Lower leg skin (tissue), 4 donors: ENCODE measurements at regions not wholly inside any gene's neighbourhood (a gene's known extent, or its start where the extent isn't known, plus 50 kb on each side); places are given as distances from the start of the nearest gene placed in this dataset.

Source experiments
- DNase-seq, 2 donors: peaks; one replicate each; pipeline ENCODE4 v3.0.0-alpha.2; 2019; ENCODE audit warnings: low spot score in 2 of 2
- H3K4me3 ChIP-seq: fragments of 200-600 bp; sonication (generic); 2 replicates; pipeline ENCODE4 v1.5.1; 2017; ENCODE audit warnings: mild to moderate bottlenecking, low read depth; ENCODE audit not compliant: poor library complexity, severe bottlenecking
- POLR2A ChIP-seq, 2 donors: fragments of 450-650 bp; IDR thresholded peaks; one replicate each; pipeline ENCODE4 v1.6.1; 2016 to 2017; ENCODE audit warnings: antibody characterized with exemption in 2 of 2, mild to moderate bottlenecking in 1 of 2, moderate library complexity in 1 of 2
- WGBS, 2 donors: methylation state at CpG; one replicate each; pipeline ENCODE4 v1.1.5; 2018; 5-methylcytosine and 5-hydroxymethylcytosine counted together
- intact Hi-C: fragments of 100-400 bp; cut with DNase I; formaldehyde crosslinking; loops from one replicate; pipeline ENCODE4 v1.15.0; 2023; ENCODE audit warnings: low total_unique reads
- TF ChIP-seq, protein P1 (sequence below), 3 donors: fragments of 450-650 bp; IDR thresholded peaks; one replicate each; pipeline ENCODE4 v1.5.1; 2016; ENCODE audit warnings: antibody characterized with exemption in 3 of 3, mild to moderate bottlenecking in 3 of 3, moderate library complexity in 2 of 3

DNA sequence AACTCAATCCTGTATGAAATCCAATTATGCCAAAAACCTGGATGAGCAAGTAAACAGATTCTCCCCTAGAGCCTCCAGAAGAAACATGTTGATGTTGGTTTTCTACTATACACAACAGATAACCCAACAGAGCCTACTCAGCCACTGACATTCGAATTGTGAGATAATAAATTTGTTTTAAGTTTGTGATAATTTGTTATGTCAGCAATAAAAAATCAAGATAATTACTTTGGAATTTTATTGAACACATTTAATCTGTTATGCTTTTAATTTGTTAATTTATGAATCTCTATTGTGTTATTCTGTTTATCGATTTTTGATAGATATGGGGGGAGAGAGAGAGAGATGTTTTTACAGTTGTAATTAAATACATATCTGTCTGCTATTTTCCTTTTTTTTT is 1016.1 kb upstream of the PCDH7 start:
- TF ChIP-seq, protein P1, sequence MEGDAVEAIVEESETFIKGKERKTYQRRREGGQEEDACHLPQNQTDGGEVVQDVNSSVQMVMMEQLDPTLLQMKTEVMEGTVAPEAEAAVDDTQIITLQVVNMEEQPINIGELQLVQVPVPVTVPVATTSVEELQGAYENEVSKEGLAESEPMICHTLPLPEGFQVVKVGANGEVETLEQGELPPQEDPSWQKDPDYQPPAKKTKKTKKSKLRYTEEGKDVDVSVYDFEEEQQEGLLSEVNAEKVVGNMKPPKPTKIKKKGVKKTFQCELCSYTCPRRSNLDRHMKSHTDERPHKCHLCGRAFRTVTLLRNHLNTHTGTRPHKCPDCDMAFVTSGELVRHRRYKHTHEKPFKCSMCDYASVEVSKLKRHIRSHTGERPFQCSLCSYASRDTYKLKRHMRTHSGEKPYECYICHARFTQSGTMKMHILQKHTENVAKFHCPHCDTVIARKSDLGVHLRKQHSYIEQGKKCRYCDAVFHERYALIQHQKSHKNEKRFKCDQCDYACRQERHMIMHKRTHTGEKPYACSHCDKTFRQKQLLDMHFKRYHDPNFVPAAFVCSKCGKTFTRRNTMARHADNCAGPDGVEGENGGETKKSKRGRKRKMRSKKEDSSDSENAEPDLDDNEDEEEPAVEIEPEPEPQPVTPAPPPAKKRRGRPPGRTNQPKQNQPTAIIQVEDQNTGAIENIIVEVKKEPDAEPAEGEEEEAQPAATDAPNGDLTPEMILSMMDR (IDR thresholded peaks at IDR 0.05): no peak
- TF ChIP-seq POLR2A (IDR thresholded peaks at IDR 0.05): no peak
- WGBS, 2 donors: 78 to 84% methylated on average over 2 of the region's 2 CpGs
- intact Hi-C loops: no loop called here
- H3K4me3 ChIP-seq: no peak overlapping the region
- no peak for DNase-seq

DNA sequence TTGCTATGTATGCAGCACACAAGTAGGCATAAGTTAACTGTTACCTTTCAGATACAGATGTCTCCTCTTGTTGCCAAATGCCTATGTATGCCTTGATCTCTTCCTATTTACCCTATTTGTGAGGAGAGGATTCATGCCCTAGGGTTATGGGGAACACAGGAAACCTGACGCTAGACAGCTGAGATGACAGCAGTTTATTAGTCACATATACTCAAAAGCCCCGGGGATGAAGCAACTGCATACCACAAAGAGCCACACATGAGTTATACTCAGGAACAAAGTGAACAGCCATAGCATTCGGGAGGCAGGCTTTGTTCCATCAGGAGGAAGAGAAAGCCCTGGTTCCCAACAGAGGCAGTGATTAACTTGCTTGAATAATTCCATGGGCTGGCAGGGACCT is 1011.7 kb upstream of the PCDH7 start:
- intact Hi-C loops: no loop called here
- 46 to 49% methylated on average over 3 of the region's 3 CpGs for WGBS, 2 donors
- TF ChIP-seq, protein P1 (IDR thresholded peaks at IDR 0.05): no peak
- TF ChIP-seq POLR2A (IDR thresholded peaks at IDR 0.05): no peak
- DNase-seq: no peak
- no peak overlapping the region for H3K4me3 ChIP-seq

DNA sequence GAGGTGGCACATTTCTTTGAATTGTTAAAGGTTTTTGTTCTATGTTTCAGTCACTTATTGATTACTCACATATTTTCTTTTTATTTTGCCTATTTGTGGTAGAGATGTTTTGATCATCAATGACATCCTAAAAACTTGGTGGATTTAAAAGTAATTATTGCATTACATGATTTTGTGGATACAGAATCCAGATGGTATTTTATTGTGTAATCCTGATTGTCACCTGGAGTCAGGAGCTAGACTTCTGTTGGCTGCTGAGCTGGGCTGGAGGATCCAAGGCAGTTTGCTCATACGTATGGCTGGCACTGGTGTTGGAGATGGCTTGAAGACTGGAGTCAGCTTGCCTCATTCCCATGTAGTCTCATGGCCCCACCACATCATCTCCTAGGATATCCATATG is 1009.6 kb upstream of the PCDH7 start:
- 72 to 94% methylated on average over 1 of the region's 1 CpG for WGBS, 2 donors
- H3K4me3 ChIP-seq: no peak overlapping the region
- no peak for DNase-seq
- intact Hi-C loops: no loop called here
- TF ChIP-seq, protein P1 (IDR thresholded peaks at IDR 0.05): no peak
- TF ChIP-seq POLR2A (IDR thresholded peaks at IDR 0.05): no peak

- no peak overlapping the region for H3K4me3 ChIP-seq
- WGBS, 2 donors: 58 to 67% methylated on average over 2 of the region's 2 CpGs
- DNase-seq: no peak
- TF ChIP-seq, protein P1 (IDR thresholded peaks at IDR 0.05): no peak
- intact Hi-C loops: no loop called here
Measured at GRCh38 chr4:29711226-29711625, 1008.9 kb upstream of the PCDH7 start.

GRCh38 chr4:29717287-29718057 is 1002.7 kb upstream of the PCDH7 start:
- TF ChIP-seq, protein P1 (IDR thresholded peaks at IDR 0.05): no peak
- no peak for TF ChIP-seq POLR2A (IDR thresholded peaks at IDR 0.05)
- 66 to 74% methylated on average over 10 of the region's 10 CpGs for WGBS, 2 donors
- DNase-seq: no peak
- H3K4me3 ChIP-seq: no peak overlapping the region
- intact Hi-C loops: no loop called here

- H3K4me3 ChIP-seq: no peak overlapping the region
- intact Hi-C loops: no loop called here
- TF ChIP-seq POLR2A (IDR thresholded peaks at IDR 0.05): no peak
- TF ChIP-seq, protein P1 (IDR thresholded peaks at IDR 0.05): no peak
- DNase-seq: no peak
Measured at GRCh38 chr4:29718136-29718535, 1002.0 kb upstream of the PCDH7 start.
